Immature natural killer cell (primary cell): ENCODE measurements at regions not wholly inside any gene's neighbourhood (a gene's known extent, or its start where the extent isn't known, plus 50 kb on each side); places are given as distances from the start of the nearest gene placed in this dataset.

Source experiments
- DNase-seq, 3 donors: peaks; one replicate each; pipeline ENCODE4 v3.0.0; 2022; ENCODE audit warnings: mixed read lengths in 1 of 3
- H3K27ac Mint-ChIP-seq, 6 donors: one replicate each; pipeline ENCODE4 v1.8.0; 2020; ENCODE audit warnings: mixed read lengths in 6 of 6, mild to moderate bottlenecking in 5 of 6, inconsistent platforms in 4 of 6, moderate library complexity in 3 of 6
- H3K27me3 Mint-ChIP-seq, 3 donors: one replicate each; pipeline ENCODE4 v1.8.0; 2020 to 2021; ENCODE audit warnings: low read depth in 3 of 3, mild to moderate bottlenecking in 3 of 3, mixed read lengths in 3 of 3, moderate library complexity in 3 of 3, inconsistent platforms in 1 of 3
- H3K36me3 Mint-ChIP-seq, 3 donors: one replicate each; pipeline ENCODE4 v1.8.0; 2020; ENCODE audit warnings: mixed read lengths in 3 of 3, inconsistent platforms in 2 of 3, mild to moderate bottlenecking in 2 of 3
- H3K4me1 Mint-ChIP-seq, 2 donors: one replicate each; pipeline ENCODE4 v1.8.0; 2020; ENCODE audit warnings: inconsistent platforms in 2 of 2, mild to moderate bottlenecking in 2 of 2, mixed read lengths in 2 of 2, moderate library complexity in 1 of 2
- H3K4me3 Mint-ChIP-seq, 5 donors: one replicate each; pipeline ENCODE4 v1.8.0; 2020; ENCODE audit warnings: mild to moderate bottlenecking in 5 of 5, mixed read lengths in 5 of 5, inconsistent platforms in 3 of 5, moderate library complexity in 3 of 5
- H3K9me3 Mint-ChIP-seq, 6 donors: one replicate each; pipeline ENCODE4 v1.8.0; 2020; ENCODE audit warnings: mild to moderate bottlenecking in 6 of 6, mixed read lengths in 6 of 6, inconsistent platforms in 4 of 6, moderate library complexity in 3 of 6

- Mint-ChIP-seq H3K36me3 (no peaks in the 10 kb centered on the region), H3K4me3 (no peak overlapping the region), H3K27me3 (peaks cover 0 to 3% (median 0%) of the 10 kb centered on the region in 3 donors), H3K27ac (no peak overlapping the region), H3K4me1 (no peaks in the 10 kb centered on the region), H3K9me3 (no peaks in the 10 kb centered on the region)
- no peak for DNase-seq
Observed at GRCh38 chr10:123306290-123306689, 152.1 kb downstream of the BUB3 start.

- no peak overlapping the region for H3K27ac Mint-ChIP-seq
Observed at GRCh38 chr10:123309731-123310130, 155.5 kb downstream of the BUB3 start.

GRCh38 chr10:123316776-123317175 lies 162.6 kb downstream of the BUB3 start:
- no peak overlapping the region for H3K27ac Mint-ChIP-seq
- no peaks in the 10 kb centered on the region for H3K36me3 Mint-ChIP-seq
- no peaks in the 10 kb centered on the region for H3K4me1 Mint-ChIP-seq
- no peak overlapping the region for H3K4me3 Mint-ChIP-seq
- peaks cover 0 to 2% (median 0%) of the 10 kb centered on the region in 6 donors for H3K9me3 Mint-ChIP-seq
- H3K27me3 Mint-ChIP-seq = peaks cover 0 to 3% (median 1%) of the 10 kb centered on the region in 3 donors
- DNase-seq = no peak

More at GRCh38 chr10:123309731-123310130, 155.5 kb downstream of the BUB3 start:
- Mint-ChIP-seq H3K36me3 (no peaks in the 10 kb centered on the region), H3K27me3 (no peaks in the 10 kb centered on the region), H3K9me3 (no peaks in the 10 kb centered on the region), H3K4me1 (no peaks in the 10 kb centered on the region), H3K4me3 (no peak overlapping the region)
- DNase-seq = no peak

- no peak overlapping the region for H3K27ac Mint-ChIP-seq
- DNase-seq = no peak
- peaks cover 0 to 2% (median 0%) of the 10 kb centered on the region in 6 donors for H3K9me3 Mint-ChIP-seq
- no peaks in the 10 kb centered on the region for H3K4me1 Mint-ChIP-seq
- H3K4me3 Mint-ChIP-seq = no peak overlapping the region
- H3K27me3 Mint-ChIP-seq = peaks cover 0 to 5% (median 1%) of the 10 kb centered on the region in 3 donors
- no peaks in the 10 kb centered on the region for H3K36me3 Mint-ChIP-seq
Observed at GRCh38 chr10:123318516-123318915, 164.3 kb downstream of the BUB3 start.

- no peak for DNase-seq
- Mint-ChIP-seq H3K27me3 (peaks cover 0 to 5% (median under 1%) of the 10 kb centered on the region in 3 donors), H3K9me3 (peaks cover 0 to 2% (median 0%) of the 10 kb centered on the region in 6 donors), H3K36me3 (peaks cover 0 to under 1% (median under 1%) of the 10 kb centered on the region in 3 donors), H3K4me1 (no peaks in the 10 kb centered on the region), H3K27ac (no peak overlapping the region), H3K4me3 (no peak overlapping the region)
Observed at GRCh38 chr10:123320091-123320490, 165.9 kb downstream of the BUB3 start.

GRCh38 chr10:123323884-123324283 lies 169.7 kb downstream of the BUB3 start:
- H3K36me3 Mint-ChIP-seq = peaks cover 5 to 19% (median 11%) of the 10 kb centered on the region in 3 donors
- H3K9me3 Mint-ChIP-seq = peaks cover 0 to 2% (median 0%) of the 10 kb centered on the region in 6 donors
- H3K4me1 Mint-ChIP-seq = no peaks in the 10 kb centered on the region
- DNase-seq = no peak
- no peak overlapping the region for H3K4me3 Mint-ChIP-seq
- H3K27me3 Mint-ChIP-seq = peaks cover 0 to 8% (median 2%) of the 10 kb centered on the region in 3 donors
- no peak overlapping the region for H3K27ac Mint-ChIP-seq

- DNase-seq = no peak
- no peaks in the 10 kb centered on the region for H3K4me1 Mint-ChIP-seq
- H3K27ac Mint-ChIP-seq = no peak overlapping the region
- peaks cover 0 to 2% (median 0%) of the 10 kb centered on the region in 6 donors for H3K9me3 Mint-ChIP-seq
- H3K4me3 Mint-ChIP-seq = no peak overlapping the region
- H3K27me3 Mint-ChIP-seq = peaks cover 0 to 10% (median 3%) of the 10 kb centered on the region in 3 donors
- H3K36me3 Mint-ChIP-seq = peaks cover 5 to 20% (median 11%) of the 10 kb centered on the region in 3 donors
Observed at GRCh38 chr10:123325663-123326190, 171.5 kb downstream of the BUB3 start.

- no peaks in the 10 kb centered on the region for H3K4me1 Mint-ChIP-seq
- H3K9me3 Mint-ChIP-seq = peaks cover 0 to 2% (median 0%) of the 10 kb centered on the region in 6 donors
- no peak overlapping the region for H3K27ac Mint-ChIP-seq
- no peak overlapping the region for H3K4me3 Mint-ChIP-seq
- peaks cover 5 to 23% (median 11%) of the 10 kb centered on the region in 3 donors for H3K36me3 Mint-ChIP-seq
- DNase-seq = no peak
- H3K27me3 Mint-ChIP-seq = peaks cover 2 to 10% (median 3%) of the 10 kb centered on the region in 3 donors
Observed at GRCh38 chr10:123326674-123327073, 172.5 kb downstream of the BUB3 start.

- peaks cover 5 to 23% (median 11%) of the 10 kb centered on the region in 3 donors for H3K36me3 Mint-ChIP-seq
Observed at GRCh38 chr10:123327450-123327849, 173.2 kb downstream of the BUB3 start.

GRCh38 chr10:123327896-123328295 lies 173.7 kb downstream of the BUB3 start:
- Mint-ChIP-seq H3K4me1 (no peaks in the 10 kb centered on the region), H3K27me3 (peaks cover 1 to 10% (median 2%) of the 10 kb centered on the region in 3 donors), H3K27ac (no peak overlapping the region), H3K9me3 (peaks cover 0 to 2% (median 0%) of the 10 kb centered on the region in 6 donors), H3K36me3 (peaks cover 5 to 23% (median 11%) of the 10 kb centered on the region in 3 donors), H3K4me3 (no peak overlapping the region)
- no peak for DNase-seq

More at GRCh38 chr10:123327450-123327849, 173.2 kb downstream of the BUB3 start:
- Mint-ChIP-seq H3K9me3 (peaks cover 0 to 2% (median 0%) of the 10 kb centered on the region in 6 donors), H3K27ac (no peak overlapping the region), H3K27me3 (peaks cover 2 to 10% (median 3%) of the 10 kb centered on the region in 3 donors), H3K4me1 (no peaks in the 10 kb centered on the region), H3K4me3 (no peak overlapping the region)
- no peak for DNase-seq

GRCh38 chr10:123331438-123331837 lies 177.2 kb downstream of the BUB3 start:
- Mint-ChIP-seq H3K27ac (no peak overlapping the region), H3K27me3 (peaks cover 3 to 7% (median 3%) of the 10 kb centered on the region in 3 donors)

GRCh38 chr10:123346581-123346980 lies 192.4 kb downstream of the BUB3 start:
- Mint-ChIP-seq H3K27ac (no peak overlapping the region), H3K4me1 (no peaks in the 10 kb centered on the region), H3K27me3 (peaks cover 3 to 4% (median 4%) of the 10 kb centered on the region in 3 donors), H3K36me3 (no peaks in the 10 kb centered on the region), H3K4me3 (no peak overlapping the region), H3K9me3 (no peaks in the 10 kb centered on the region)
- no peak for DNase-seq

More at GRCh38 chr10:123331438-123331837, 177.2 kb downstream of the BUB3 start:
- H3K4me3 Mint-ChIP-seq = no peak overlapping the region
- H3K9me3 Mint-ChIP-seq = peaks cover 0 to 2% (median 0%) of the 10 kb centered on the region in 6 donors
- peaks cover 0 to 11% (median 3%) of the 10 kb centered on the region in 3 donors for H3K36me3 Mint-ChIP-seq
- no peaks in the 10 kb centered on the region for H3K4me1 Mint-ChIP-seq
- no peak for DNase-seq

GRCh38 chr10:123348691-123349572 lies 194.7 kb downstream of the BUB3 start:
- H3K4me1 Mint-ChIP-seq = no peaks in the 10 kb centered on the region
- no peaks in the 10 kb centered on the region for H3K9me3 Mint-ChIP-seq
- H3K27ac Mint-ChIP-seq = no peak overlapping the region
- no peaks in the 10 kb centered on the region for H3K36me3 Mint-ChIP-seq
- H3K27me3 Mint-ChIP-seq = peaks cover 0 to 4% (median 3%) of the 10 kb centered on the region in 3 donors
- no peak overlapping the region for H3K4me3 Mint-ChIP-seq
- DNase-seq = no peak

- H3K27me3 Mint-ChIP-seq = peaks cover 0 to 5% (median 4%) of the 10 kb centered on the region in 3 donors
- H3K27ac Mint-ChIP-seq = no peak overlapping the region
- no peaks in the 10 kb centered on the region for H3K4me1 Mint-ChIP-seq
- no peaks in the 10 kb centered on the region for H3K9me3 Mint-ChIP-seq
- H3K36me3 Mint-ChIP-seq = no peaks in the 10 kb centered on the region
- DNase-seq = no peak
- no peak overlapping the region for H3K4me3 Mint-ChIP-seq
Observed at GRCh38 chr10:123351715-123352114, 197.5 kb downstream of the BUB3 start.
